Fibroblast of the aortic adventitia (primary cell): ENCODE measurements at regions not wholly inside any gene's neighbourhood (a gene's known extent, or its start where the extent isn't known, plus 50 kb on each side); places are given as distances from the start of the nearest gene placed in this dataset.

Experiments used
- DNase-seq: peaks from one replicate; pipeline ENCODE4 v3.0.0-alpha.2; 2010; ENCODE audit warnings: low read depth
- H3K4me3 ChIP-seq: 2 replicates; pipeline ENCODE4 v1.5.1; 2011; ENCODE audit warnings: low read depth, mild to moderate bottlenecking, control low read depth, low read length, moderate library complexity
- TF ChIP-seq, protein P1 (sequence below): IDR thresholded peaks from 2 replicates; pipeline ENCODE4 v1.5.1; 2011; ENCODE audit warnings: mild to moderate bottlenecking, low read length, control low read depth, inconsistent platforms; ENCODE audit not compliant: insufficient read depth

DNA sequence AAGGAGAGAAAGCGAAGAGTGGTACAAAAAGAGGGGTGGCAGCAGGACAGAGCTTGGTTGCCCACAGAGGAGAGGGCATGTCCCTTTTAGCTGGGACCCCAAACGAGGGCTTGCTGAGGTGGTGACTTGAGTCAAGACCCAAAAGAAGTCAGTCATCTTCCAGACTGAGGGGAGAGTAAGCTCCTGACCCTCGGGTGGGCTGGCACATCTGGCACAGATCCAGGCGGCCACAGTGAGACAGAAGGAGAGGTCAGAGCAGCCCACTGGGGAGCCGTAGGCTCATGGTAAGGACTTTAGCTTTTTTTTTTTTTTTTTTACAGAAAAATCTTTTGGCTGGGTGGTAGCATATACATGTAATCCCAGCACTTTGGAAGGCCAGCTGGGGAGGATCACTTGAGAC lies 77.9 kb upstream of the ST6GAL2 start:
- no peak overlapping the region for H3K4me3 ChIP-seq
- DNase-seq: no peak
- TF ChIP-seq, protein P1, sequence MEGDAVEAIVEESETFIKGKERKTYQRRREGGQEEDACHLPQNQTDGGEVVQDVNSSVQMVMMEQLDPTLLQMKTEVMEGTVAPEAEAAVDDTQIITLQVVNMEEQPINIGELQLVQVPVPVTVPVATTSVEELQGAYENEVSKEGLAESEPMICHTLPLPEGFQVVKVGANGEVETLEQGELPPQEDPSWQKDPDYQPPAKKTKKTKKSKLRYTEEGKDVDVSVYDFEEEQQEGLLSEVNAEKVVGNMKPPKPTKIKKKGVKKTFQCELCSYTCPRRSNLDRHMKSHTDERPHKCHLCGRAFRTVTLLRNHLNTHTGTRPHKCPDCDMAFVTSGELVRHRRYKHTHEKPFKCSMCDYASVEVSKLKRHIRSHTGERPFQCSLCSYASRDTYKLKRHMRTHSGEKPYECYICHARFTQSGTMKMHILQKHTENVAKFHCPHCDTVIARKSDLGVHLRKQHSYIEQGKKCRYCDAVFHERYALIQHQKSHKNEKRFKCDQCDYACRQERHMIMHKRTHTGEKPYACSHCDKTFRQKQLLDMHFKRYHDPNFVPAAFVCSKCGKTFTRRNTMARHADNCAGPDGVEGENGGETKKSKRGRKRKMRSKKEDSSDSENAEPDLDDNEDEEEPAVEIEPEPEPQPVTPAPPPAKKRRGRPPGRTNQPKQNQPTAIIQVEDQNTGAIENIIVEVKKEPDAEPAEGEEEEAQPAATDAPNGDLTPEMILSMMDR: no peak

DNA sequence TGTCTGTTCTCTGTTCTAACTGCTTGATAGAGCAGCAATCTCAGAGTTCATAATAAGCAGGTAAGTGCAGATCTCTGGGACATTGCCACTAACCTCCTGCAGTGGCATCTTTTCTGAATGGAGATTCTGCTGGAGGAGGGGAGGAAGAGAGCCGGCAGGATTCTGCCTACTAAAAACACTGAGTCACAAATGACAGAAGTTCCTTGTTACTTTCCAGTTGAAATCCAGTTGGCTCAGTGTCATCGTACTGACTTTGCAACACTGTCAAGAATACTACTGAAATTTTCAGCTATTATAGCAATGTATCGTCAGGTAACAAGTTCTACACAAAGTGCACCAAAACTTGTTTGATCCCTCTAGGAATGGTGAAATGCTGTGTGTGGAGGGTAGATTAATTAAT lies 79.6 kb upstream of the ST6GAL2 start:
- no peak for DNase-seq

GRCh38 chr2:106969777-106970176 lies 83.8 kb upstream of the ST6GAL2 start:
- TF ChIP-seq, protein P1: no peak
- DNase-seq: no peak
- H3K4me3 ChIP-seq: no peak overlapping the region

More for the DNA sequence above, 79.6 kb upstream of the ST6GAL2 start:
- no peak overlapping the region for H3K4me3 ChIP-seq
- TF ChIP-seq, protein P1: no peak

DNA sequence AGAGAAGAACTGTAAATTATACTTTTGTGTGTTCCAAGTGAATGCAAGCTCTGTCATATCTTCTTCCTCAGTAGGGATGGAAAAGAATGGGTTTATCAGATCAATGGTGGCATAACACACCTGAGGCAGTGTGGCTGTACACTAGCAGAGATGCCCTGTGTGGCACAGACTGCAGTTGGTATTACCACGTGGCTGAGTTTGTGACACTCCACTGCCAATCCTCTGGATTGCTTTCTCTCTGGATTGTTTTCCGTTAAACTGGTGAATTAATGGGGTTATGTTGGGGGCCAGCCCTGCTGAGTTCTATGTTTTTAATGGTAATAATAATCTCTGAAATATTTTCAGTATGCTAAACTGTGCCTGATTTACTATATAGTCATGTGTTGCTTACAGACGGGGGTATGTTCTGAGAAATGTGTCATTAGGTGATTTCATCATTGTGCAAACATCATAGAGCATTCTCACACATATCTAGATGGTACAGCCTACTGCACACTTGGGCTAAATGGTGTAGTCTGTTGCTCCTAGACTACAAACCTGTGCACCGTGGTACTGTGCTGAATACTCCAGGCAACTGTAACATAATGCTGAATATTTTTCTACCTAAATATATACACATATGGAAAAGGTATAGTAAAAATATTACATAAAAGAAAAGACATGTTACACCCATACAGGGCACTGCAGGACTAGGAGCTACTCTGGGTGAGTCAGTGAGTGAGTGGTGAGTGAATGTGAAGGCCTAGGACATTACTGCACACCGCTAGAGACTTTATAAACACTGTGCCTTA lies 84.7 kb upstream of the ST6GAL2 start:
- peak; percentile 55 for DNase-seq
- H3K4me3 ChIP-seq: no peak overlapping the region
- TF ChIP-seq, protein P1: no peak

- no peak overlapping the region for H3K4me3 ChIP-seq
- TF ChIP-seq, protein P1: no peak
- no peak for DNase-seq
These were observed 86.8 kb upstream of the ST6GAL2 start for GRCh38 chr2:106972782-106973181.

- DNase-seq: no peak
- TF ChIP-seq, protein P1: no peak
- no peak overlapping the region for H3K4me3 ChIP-seq
These were observed 88.9 kb upstream of the ST6GAL2 start for GRCh38 chr2:106974891-106975290.

- no peak overlapping the region for H3K4me3 ChIP-seq
- DNase-seq: no peak
- TF ChIP-seq, protein P1: no peak
These were observed 89.7 kb upstream of the ST6GAL2 start for GRCh38 chr2:106975641-106976040.
